Tibial nerve (tissue), 3 donors: ENCODE measurements at regions not wholly inside any gene's neighbourhood (a gene's known extent, or its start where the extent isn't known, plus 50 kb on each side); places are given as distances from the start of the nearest gene placed in this dataset.

Experiments used
- CTCF ChIP-seq, 5 experiments: fragments of 200-600 bp in 3 of 5; fragments of 450-650 bp in 2 of 5; sonication (generic) in 3 of 5; IDR thresholded peaks; one replicate each; pipeline ENCODE4 v1.5.1; 2016 to 2019; ENCODE audit warnings: antibody characterized with exemption in 5 of 5, mild to moderate bottlenecking in 3 of 5, moderate library complexity in 2 of 5
- POLR2A ChIP-seq, 2 donors: fragments of 450-650 bp; IDR thresholded peaks; one replicate each; pipeline ENCODE4 v1.6.1; 2017; ENCODE audit warnings: antibody characterized with exemption in 2 of 2, mild to moderate bottlenecking in 2 of 2, moderate library complexity in 2 of 2

- TF ChIP-seq CTCF (IDR thresholded peaks at IDR 0.05): no peak
- TF ChIP-seq POLR2A (IDR thresholded peaks at IDR 0.05): no peak
Measured at GRCh38 chr5:8952147-8952546, 593.7 kb downstream of the SEMA5A start.
